Bronchial epithelial cell (primary cell): ENCODE measurements at regions not wholly inside any gene's neighbourhood (a gene's known extent, or its start where the extent isn't known, plus 50 kb on each side); places are given as distances from the start of the nearest gene placed in this dataset.

Experiments
- DNase-seq: peaks from one replicate; pipeline ENCODE4 v3.0.0-alpha.2; 2010; ENCODE audit warnings: low read depth
- FAIRE-seq: peaks from 2 replicates; lab custom pipeline; 2011; peaks lifted over from hg19 to GRCh38; lab: Jason Lieb, UNC
- H3K27me3 ChIP-seq: 2 replicates; pipeline ENCODE4 v1.5.1; 2011; ENCODE audit warnings: low read length; ENCODE audit not compliant: control insufficient read depth, insufficient read depth
- H3K36me3 ChIP-seq: 2 replicates; pipeline ENCODE4 v1.5.1; 2011; ENCODE audit warnings: low read length; ENCODE audit not compliant: control insufficient read depth, insufficient read depth
- H3K4me3 ChIP-seq: 2 replicates; pipeline ENCODE4 v1.5.1; 2011; ENCODE audit warnings: mild to moderate bottlenecking, low read depth, low read length, control low read depth
- TF ChIP-seq, protein P1 (sequence below): IDR thresholded peaks from 2 replicates; pipeline ENCODE4 v1.5.1; 2011; ENCODE audit warnings: mild to moderate bottlenecking, moderate library complexity, low read length, control low read depth, inconsistent platforms; ENCODE audit not compliant: insufficient read depth, severe bottlenecking

DNA sequence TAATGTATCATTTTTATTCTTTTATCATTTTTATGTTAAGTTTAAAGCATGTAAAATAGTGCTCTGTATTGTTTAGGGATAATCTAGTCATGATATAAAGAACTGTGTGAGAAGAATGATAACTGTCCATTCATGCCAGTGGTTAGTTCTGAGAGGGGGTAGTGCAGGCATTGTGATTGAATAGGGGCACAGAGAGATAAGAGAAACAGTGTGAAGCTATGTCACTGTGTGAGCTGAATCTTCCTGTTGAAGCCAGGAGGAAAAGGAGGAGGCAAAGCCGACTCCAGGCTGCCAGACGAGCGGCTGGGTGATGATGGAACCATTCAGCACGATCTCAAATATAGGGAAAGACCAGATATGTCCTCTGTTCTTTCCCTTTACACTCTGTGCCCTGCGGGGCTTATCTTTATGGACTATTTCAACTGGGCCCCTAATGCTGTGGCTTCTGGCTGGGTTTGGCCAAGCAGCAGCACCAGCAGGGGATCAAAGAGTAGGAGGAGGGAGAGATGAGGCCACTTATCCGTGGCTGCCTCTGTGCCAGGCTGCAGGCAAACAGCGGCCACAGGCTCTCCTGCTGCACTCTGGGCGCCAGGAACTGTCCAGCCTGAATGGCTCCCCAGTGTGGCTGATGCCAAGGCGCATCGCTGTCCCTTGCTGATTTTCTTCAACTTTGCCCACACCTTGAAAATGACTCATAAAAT is 128.0 kb downstream of the SPP2 start:
- FAIRE-seq, result no peak
- DNase-seq, result peak; percentile 54
- H3K36me3 ChIP-seq, result no peaks in the 10 kb centered on the region
- H3K27me3 ChIP-seq, result no peaks in the 10 kb centered on the region
- TF ChIP-seq, protein P1, sequence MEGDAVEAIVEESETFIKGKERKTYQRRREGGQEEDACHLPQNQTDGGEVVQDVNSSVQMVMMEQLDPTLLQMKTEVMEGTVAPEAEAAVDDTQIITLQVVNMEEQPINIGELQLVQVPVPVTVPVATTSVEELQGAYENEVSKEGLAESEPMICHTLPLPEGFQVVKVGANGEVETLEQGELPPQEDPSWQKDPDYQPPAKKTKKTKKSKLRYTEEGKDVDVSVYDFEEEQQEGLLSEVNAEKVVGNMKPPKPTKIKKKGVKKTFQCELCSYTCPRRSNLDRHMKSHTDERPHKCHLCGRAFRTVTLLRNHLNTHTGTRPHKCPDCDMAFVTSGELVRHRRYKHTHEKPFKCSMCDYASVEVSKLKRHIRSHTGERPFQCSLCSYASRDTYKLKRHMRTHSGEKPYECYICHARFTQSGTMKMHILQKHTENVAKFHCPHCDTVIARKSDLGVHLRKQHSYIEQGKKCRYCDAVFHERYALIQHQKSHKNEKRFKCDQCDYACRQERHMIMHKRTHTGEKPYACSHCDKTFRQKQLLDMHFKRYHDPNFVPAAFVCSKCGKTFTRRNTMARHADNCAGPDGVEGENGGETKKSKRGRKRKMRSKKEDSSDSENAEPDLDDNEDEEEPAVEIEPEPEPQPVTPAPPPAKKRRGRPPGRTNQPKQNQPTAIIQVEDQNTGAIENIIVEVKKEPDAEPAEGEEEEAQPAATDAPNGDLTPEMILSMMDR, result no peak
- no peak overlapping the region for H3K4me3 ChIP-seq

DNA sequence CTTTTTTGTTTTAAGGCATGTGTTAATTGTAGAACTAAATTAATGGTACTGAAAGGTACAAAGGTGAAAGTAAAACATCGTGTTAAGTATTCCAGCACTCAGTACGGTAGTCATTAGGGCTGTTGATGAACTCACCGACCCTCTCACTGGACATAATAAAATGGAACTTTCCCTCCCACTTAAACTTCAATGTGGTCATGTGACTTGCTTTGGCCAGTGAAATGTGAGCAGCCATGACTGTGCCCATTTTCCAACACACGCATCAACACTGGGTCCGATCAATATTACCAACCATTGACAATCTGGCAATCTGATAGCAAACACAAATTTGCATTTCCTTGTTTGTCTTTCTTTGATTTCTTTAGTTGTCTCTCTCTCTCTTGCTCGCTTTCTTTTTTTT is 125.1 kb downstream of the SPP2 start:
- Histone ChIP-seq H3K4me3 (no peak overlapping the region), H3K27me3 (no peaks in the 10 kb centered on the region), H3K36me3 (no peaks in the 10 kb centered on the region)
- FAIRE-seq, result peak; percentile 90
- TF ChIP-seq, protein P1, result no peak
- DNase-seq, result no peak

DNA sequence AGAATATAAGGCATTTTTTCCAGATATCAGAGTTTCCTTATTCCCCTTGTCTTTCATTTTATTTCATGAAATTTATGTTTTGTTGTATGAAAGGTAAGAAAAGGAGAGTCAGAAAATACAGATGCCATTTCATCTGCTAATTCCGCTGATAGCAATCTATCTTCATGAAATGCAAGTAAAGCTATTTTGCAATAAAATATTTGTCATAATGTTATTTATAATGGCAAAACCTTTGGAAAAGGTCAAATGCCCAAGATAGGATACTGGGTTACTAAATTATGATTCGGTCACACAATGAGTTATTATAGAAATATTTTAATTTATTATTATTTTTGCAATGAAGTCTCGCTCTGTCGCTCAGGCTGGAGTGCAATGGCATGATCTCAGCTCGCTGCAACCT is 124.2 kb downstream of the SPP2 start:
- TF ChIP-seq, protein P1, result no peak
- no peaks in the 10 kb centered on the region for H3K27me3 ChIP-seq
- DNase-seq (no peak), FAIRE-seq (no peak)
- no peaks in the 10 kb centered on the region for H3K36me3 ChIP-seq
- no peak overlapping the region for H3K4me3 ChIP-seq

DNA sequence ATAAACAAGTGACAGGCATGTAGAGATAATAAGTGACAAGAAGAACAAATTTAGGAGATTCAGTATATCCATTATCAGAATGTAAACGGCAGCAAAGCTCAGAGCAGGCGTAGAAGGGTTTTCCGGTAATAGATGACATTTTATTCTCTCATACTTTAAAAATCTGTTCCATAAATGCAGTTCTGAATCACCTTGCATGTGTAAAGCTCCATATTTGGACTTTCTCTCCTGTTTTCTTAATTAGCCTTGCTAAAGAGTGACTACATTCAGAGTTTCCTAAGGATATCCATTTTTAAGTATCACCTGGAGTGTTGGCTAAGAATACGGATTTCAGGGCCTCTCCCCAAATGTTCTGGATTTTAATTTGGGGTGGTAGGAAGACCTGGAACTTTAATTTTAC is 122.0 kb downstream of the SPP2 start:
- H3K36me3 ChIP-seq, result no peaks in the 10 kb centered on the region
- H3K4me3 ChIP-seq, result no peak overlapping the region
- H3K27me3 ChIP-seq, result no peaks in the 10 kb centered on the region
- TF ChIP-seq, protein P1, result no peak
- DNase-seq (no peak), FAIRE-seq (no peak)

DNA sequence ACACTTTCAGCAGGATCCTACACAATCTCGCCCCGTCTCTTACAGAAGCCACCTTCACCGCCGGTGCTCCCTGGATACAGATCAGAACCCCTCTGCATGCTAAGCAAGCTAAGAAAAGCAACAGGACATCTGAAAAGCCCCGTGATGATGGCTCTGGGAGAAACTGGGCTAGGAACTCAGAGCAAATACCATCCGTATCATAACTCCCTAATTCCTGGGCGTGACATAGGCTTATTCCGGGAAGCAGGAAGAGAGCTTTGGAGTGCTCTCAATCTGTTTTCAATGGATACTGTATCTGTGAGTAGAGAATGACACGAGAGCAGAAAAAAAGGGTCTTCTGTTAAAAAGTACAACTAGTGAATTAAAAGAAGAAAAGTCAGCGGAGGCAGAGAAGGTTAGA is 121.6 kb downstream of the SPP2 start:
- TF ChIP-seq, protein P1, result no peak
- Histone ChIP-seq H3K4me3 (no peak overlapping the region), H3K27me3 (no peaks in the 10 kb centered on the region), H3K36me3 (no peaks in the 10 kb centered on the region)
- DNase-seq, result no peak
- FAIRE-seq, result no peak

DNA sequence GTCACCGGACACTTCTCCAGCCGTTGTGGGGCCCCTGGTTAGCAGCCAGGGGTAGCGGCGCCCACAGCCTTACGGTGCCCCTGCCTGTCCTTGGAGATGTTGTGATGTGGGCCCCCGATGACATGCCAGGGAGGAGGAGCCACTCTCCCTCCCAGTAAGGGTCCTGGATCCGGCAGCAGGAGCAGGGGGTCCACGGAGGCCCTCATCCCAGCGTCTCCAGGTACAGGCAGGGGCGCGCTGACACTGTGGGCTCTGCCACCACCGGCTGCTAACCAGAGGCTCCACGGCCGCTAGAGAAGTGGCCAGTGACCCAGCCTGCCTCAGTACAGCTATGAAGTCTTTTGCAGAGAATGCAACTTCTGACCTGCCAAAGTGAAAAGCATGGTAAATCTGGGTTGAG is 121.2 kb downstream of the SPP2 start:
- TF ChIP-seq, protein P1, result no peak
- H3K27me3 ChIP-seq, result no peaks in the 10 kb centered on the region
- H3K36me3 ChIP-seq, result no peaks in the 10 kb centered on the region
- FAIRE-seq, result no peak
- no peak for DNase-seq
- no peak overlapping the region for H3K4me3 ChIP-seq
